ENCODE measurements at regions not wholly inside any gene's neighbourhood (a gene's known extent, or its start where the extent isn't known, plus 50 kb on each side); places are given as distances from the start of the nearest gene placed in this dataset.

DNA sequence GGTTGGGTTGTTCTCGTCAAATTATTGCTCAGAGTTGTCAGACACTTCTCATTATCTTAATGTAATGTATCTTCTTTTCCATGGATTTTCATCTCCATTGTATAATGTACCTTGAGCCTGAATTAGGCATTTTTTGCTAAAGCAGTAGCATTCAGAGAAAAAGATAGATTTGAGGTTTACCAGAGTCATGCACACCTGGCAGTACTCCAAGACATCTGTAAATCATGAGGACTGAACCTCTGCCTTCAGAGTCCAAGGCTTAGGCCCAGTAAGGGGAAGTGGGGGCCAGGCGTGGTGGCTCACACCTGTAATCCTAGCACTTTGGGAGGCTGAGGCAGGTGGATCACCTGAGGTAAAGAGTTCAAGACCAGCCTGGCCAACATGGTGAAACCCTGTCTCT, 624.3 kb upstream of the MBL2 start:
- TF ChIP-seq POLR2AphosphoS2 (conservative IDR thresholded peaks at IDR 0.05; ENCODE audit: low read length) (no peak), RARB (CRISPR knock-in tag; IDR thresholded peaks at IDR 0.05) (no peak), MAZ (IDR thresholded peaks at IDR 0.05; ENCODE audit: borderline replicate concordance, low read depth, low read length) (no peak)
- TF ChIP-seq, protein P1, sequence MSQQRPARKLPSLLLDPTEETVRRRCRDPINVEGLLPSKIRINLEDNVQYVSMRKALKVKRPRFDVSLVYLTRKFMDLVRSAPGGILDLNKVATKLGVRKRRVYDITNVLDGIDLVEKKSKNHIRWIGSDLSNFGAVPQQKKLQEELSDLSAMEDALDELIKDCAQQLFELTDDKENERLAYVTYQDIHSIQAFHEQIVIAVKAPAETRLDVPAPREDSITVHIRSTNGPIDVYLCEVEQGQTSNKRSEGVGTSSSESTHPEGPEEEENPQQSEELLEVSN (IDR thresholded peaks at IDR 0.05; ENCODE audit: borderline replicate concordance, low read depth) = no peak
- POLR2A ChIA-PET = no interaction called here
- DNase-seq (ENCODE audit: low read depth in 1 of 2, low spot score in 1 of 2) (no peak), FAIRE-seq (no peak), ATAC-seq (no peak)
- no peak overlapping the region for H3K27ac ChIP-seq
- CTCF ChIA-PET = no interaction called here
- H3K9me3 ChIP-seq = peaks cover 3% of the 10 kb centered on the region; the same call in 1 of the 3 replicates
- H3K4me2 ChIP-seq = no peak overlapping the region
- no peaks in the 10 kb centered on the region for H3K4me1 ChIP-seq
- H3K4me3 ChIP-seq = no peak overlapping the region
- WGBS (ENCODE audit: missing lambda C conversion rate) = 0% methylated on average over 2 of the region's 2 CpGs

DNA sequence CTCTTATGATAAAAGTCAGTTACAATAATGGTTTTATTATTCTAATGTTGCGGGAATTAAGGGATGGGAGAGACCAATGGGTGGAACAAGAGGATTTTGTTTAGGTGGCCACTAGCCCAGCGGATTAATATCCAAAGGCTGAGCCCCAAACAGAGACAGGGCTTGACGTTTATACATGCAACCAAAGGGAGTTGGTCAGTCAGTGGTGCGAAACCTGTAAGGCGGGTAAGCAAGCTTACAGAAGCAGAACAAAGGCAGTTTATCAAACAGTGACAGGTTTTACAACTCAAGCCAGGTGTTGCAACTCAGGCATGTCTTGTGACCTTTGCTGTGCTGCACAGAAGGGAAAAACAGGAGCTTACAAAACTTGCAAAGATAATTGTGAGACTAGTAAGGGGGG, 622.9 kb upstream of the MBL2 start:
- POLR2A ChIA-PET = no interaction called here
- no peak for FAIRE-seq
- no peak for ATAC-seq
- DNase-seq (ENCODE audit: low read depth in 1 of 2, low spot score in 1 of 2) = peak in 1 of 2 experiments; percentile 14
- peaks cover 3% of the 10 kb centered on the region; the same call in 1 of the 3 replicates for H3K9me3 ChIP-seq
- no peak for TF ChIP-seq ZSCAN20 (CRISPR knock-in tag; IDR thresholded peaks at IDR 0.05)
- TF ChIP-seq GATA3 (IDR thresholded peaks at IDR 0.05; ENCODE audit: borderline replicate concordance) = no peak
- TF ChIP-seq, protein P2, sequence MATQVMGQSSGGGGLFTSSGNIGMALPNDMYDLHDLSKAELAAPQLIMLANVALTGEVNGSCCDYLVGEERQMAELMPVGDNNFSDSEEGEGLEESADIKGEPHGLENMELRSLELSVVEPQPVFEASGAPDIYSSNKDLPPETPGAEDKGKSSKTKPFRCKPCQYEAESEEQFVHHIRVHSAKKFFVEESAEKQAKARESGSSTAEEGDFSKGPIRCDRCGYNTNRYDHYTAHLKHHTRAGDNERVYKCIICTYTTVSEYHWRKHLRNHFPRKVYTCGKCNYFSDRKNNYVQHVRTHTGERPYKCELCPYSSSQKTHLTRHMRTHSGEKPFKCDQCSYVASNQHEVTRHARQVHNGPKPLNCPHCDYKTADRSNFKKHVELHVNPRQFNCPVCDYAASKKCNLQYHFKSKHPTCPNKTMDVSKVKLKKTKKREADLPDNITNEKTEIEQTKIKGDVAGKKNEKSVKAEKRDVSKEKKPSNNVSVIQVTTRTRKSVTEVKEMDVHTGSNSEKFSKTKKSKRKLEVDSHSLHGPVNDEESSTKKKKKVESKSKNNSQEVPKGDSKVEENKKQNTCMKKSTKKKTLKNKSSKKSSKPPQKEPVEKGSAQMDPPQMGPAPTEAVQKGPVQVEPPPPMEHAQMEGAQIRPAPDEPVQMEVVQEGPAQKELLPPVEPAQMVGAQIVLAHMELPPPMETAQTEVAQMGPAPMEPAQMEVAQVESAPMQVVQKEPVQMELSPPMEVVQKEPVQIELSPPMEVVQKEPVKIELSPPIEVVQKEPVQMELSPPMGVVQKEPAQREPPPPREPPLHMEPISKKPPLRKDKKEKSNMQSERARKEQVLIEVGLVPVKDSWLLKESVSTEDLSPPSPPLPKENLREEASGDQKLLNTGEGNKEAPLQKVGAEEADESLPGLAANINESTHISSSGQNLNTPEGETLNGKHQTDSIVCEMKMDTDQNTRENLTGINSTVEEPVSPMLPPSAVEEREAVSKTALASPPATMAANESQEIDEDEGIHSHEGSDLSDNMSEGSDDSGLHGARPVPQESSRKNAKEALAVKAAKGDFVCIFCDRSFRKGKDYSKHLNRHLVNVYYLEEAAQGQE (IDR thresholded peaks at IDR 0.05) = no peak
- TF ChIP-seq, protein P3, sequence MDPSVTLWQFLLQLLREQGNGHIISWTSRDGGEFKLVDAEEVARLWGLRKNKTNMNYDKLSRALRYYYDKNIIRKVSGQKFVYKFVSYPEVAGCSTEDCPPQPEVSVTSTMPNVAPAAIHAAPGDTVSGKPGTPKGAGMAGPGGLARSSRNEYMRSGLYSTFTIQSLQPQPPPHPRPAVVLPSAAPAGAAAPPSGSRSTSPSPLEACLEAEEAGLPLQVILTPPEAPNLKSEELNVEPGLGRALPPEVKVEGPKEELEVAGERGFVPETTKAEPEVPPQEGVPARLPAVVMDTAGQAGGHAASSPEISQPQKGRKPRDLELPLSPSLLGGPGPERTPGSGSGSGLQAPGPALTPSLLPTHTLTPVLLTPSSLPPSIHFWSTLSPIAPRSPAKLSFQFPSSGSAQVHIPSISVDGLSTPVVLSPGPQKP (IDR thresholded peaks at IDR 0.05; ENCODE audit: low read depth, low read length) = no peak
- no peak for TF ChIP-seq MAZ (IDR thresholded peaks at IDR 0.05; ENCODE audit: borderline replicate concordance, low read depth, low read length)
- TF ChIP-seq NFE2L2 (conservative IDR thresholded peaks at IDR 0.05; ENCODE audit: low read length) = no peak
- no peak for TF ChIP-seq CHD2 (IDR thresholded peaks at IDR 0.05; ENCODE audit: low read length, partially characterized antibody)
- TF ChIP-seq HEYL (CRISPR knock-in tag; IDR thresholded peaks at IDR 0.05) = no peak
- TF ChIP-seq TP53 (CRISPR knock-in tag; IDR thresholded peaks at IDR 0.05) = no peak
- TF ChIP-seq SMC3 (IDR thresholded peaks at IDR 0.05) = no peak
- TF ChIP-seq, protein P4, sequence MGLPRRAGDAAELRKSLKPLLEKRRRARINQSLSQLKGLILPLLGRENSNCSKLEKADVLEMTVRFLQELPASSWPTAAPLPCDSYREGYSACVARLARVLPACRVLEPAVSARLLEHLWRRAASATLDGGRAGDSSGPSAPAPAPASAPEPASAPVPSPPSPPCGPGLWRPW (IDR thresholded peaks at IDR 0.05) = no peak
- TF ChIP-seq RAD21 (conservative IDR thresholded peaks at IDR 0.05 in 1 of 2, IDR thresholded peaks at IDR 0.05 in 1 of 2) = no peak
- TF ChIP-seq JUN (IDR thresholded peaks at IDR 0.05) = no peak
- TF ChIP-seq, protein P5, sequence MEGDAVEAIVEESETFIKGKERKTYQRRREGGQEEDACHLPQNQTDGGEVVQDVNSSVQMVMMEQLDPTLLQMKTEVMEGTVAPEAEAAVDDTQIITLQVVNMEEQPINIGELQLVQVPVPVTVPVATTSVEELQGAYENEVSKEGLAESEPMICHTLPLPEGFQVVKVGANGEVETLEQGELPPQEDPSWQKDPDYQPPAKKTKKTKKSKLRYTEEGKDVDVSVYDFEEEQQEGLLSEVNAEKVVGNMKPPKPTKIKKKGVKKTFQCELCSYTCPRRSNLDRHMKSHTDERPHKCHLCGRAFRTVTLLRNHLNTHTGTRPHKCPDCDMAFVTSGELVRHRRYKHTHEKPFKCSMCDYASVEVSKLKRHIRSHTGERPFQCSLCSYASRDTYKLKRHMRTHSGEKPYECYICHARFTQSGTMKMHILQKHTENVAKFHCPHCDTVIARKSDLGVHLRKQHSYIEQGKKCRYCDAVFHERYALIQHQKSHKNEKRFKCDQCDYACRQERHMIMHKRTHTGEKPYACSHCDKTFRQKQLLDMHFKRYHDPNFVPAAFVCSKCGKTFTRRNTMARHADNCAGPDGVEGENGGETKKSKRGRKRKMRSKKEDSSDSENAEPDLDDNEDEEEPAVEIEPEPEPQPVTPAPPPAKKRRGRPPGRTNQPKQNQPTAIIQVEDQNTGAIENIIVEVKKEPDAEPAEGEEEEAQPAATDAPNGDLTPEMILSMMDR (IDR thresholded peaks at IDR 0.05) = no peak
- TF ChIP-seq, protein P6, sequence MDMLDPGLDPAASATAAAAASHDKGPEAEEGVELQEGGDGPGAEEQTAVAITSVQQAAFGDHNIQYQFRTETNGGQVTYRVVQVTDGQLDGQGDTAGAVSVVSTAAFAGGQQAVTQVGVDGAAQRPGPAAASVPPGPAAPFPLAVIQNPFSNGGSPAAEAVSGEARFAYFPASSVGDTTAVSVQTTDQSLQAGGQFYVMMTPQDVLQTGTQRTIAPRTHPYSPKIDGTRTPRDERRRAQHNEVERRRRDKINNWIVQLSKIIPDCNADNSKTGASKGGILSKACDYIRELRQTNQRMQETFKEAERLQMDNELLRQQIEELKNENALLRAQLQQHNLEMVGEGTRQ (IDR thresholded peaks at IDR 0.05) = no peak
- TF ChIP-seq RNF2 (IDR thresholded peaks at IDR 0.05; ENCODE audit: borderline replicate concordance, low read depth) = no peak
- TF ChIP-seq MYC (IDR thresholded peaks at IDR 0.05; ENCODE audit: borderline replicate concordance, low read length) = no peak
- no peak for TF ChIP-seq TFCP2L1 (CRISPR knock-in tag; IDR thresholded peaks at IDR 0.05)
- TF ChIP-seq KDM1A (IDR thresholded peaks at IDR 0.05; ENCODE audit: low read depth) = no peak
- TF ChIP-seq KDM5A (IDR thresholded peaks at IDR 0.05) = no peak
- 24% methylated on average over 5 of the region's 5 CpGs for WGBS (ENCODE audit: missing lambda C conversion rate)
- H3K4me3 ChIP-seq = no peak overlapping the region
- H3K27ac ChIP-seq = no peak overlapping the region
- CTCF ChIA-PET = no interaction called here
- H3K4me2 ChIP-seq = no peak overlapping the region
- no peaks in the 10 kb centered on the region for H3K4me1 ChIP-seq

Data from A549 (cell line).